DND-41 (cell line): ENCODE measurements at regions not wholly inside any gene's neighbourhood (a gene's known extent, or its start where the extent isn't known, plus 50 kb on each side); places are given as distances from the start of the nearest gene placed in this dataset.

Experiments
- ATAC-seq: fragments of 200-7000 bp; cut with Tn5 transposase; 3 replicates; pipeline ENCODE4 v1.9.1; 2021; ENCODE audit warnings: low read depth; ENCODE audit not compliant: insufficient read depth
- DNase-seq: peaks from one replicate; pipeline ENCODE4 v3.0.0-alpha.2; 2020
- H2AFZ ChIP-seq: 2 replicates; pipeline ENCODE4 v1.6.0; 2012; ENCODE audit warnings: low read depth, low read length
- H3K27ac ChIP-seq: 2 replicates; pipeline ENCODE4 v1.5.1; 2012; ENCODE audit warnings: low read length, inconsistent platforms
- H3K27me3 ChIP-seq: fragments of 200-600 bp; sonication (generic); 2 replicates; pipeline ENCODE4 v1.6.0; 2012; ENCODE audit warnings: low read length, mild to moderate bottlenecking, inconsistent platforms; ENCODE audit not compliant: insufficient read depth, poor library complexity
- H3K36me3 ChIP-seq: 2 replicates; pipeline ENCODE4 v1.5.1; 2012; ENCODE audit warnings: low read length, inconsistent platforms; ENCODE audit not compliant: insufficient read depth
- H3K4me1 ChIP-seq: 2 replicates; pipeline ENCODE4 v1.5.1; 2012; ENCODE audit warnings: mild to moderate bottlenecking, low read length; ENCODE audit not compliant: insufficient read depth
- H3K4me2 ChIP-seq: 2 replicates; pipeline ENCODE4 v1.6.0; 2012; ENCODE audit warnings: mild to moderate bottlenecking, moderate library complexity, low read length, inconsistent platforms; ENCODE audit not compliant: insufficient read depth
- H3K4me3 ChIP-seq, 2 experiments: fragments of 200-600 bp in 1 of 2; shearing (Covaris generic) in 1 of 2; 2 replicates each; pipeline ENCODE4 v1.5.1; 2012 to 2016; ENCODE audit warnings: inconsistent platforms in 2 of 2, low read length in 2 of 2, mild to moderate bottlenecking in 2 of 2, low read depth in 1 of 2, moderate library complexity in 1 of 2
- H3K79me2 ChIP-seq: 2 replicates; pipeline ENCODE4 v1.6.0; 2012; ENCODE audit warnings: low read length, inconsistent platforms; ENCODE audit not compliant: insufficient read depth
- H3K9ac ChIP-seq: 2 replicates; pipeline ENCODE4 v1.6.0; 2012; ENCODE audit warnings: low read depth, mild to moderate bottlenecking, inconsistent platforms, low read length, moderate library complexity
- H3K9me3 ChIP-seq: 2 replicates; pipeline ENCODE4 v1.5.1; 2012; ENCODE audit warnings: low read length, moderate library complexity, mild to moderate bottlenecking, inconsistent platforms; ENCODE audit not compliant: insufficient read depth, severe bottlenecking
- H4K20me1 ChIP-seq: 2 replicates; pipeline ENCODE4 v1.6.0; 2012; ENCODE audit warnings: low read length; ENCODE audit not compliant: insufficient read depth
- CTCF ChIP-seq: IDR thresholded peaks from 2 replicates; pipeline ENCODE4 v1.5.1; 2012; ENCODE audit warnings: borderline replicate concordance, low read length, moderate library complexity, mild to moderate bottlenecking; ENCODE audit not compliant: poor library complexity, severe bottlenecking; ENCODE audit errors: extremely low read depth
- EZH2 ChIP-seq: IDR thresholded peaks from 3 replicates; pipeline ENCODE4 v1.6.1; 2012; ENCODE audit warnings: borderline replicate concordance, low read depth, mild to moderate bottlenecking, moderate library complexity, low read length, inconsistent platforms; ENCODE audit not compliant: severe bottlenecking

GRCh38 chr19:32174386-32175113 is 170.9 kb upstream of the ZNF507 start:
- peaks cover 4% of the 10 kb centered on the region for H3K27me3 ChIP-seq
- DNase-seq, result no peak
- TF ChIP-seq EZH2 (no peak), CTCF (no peak)
- H3K79me2 ChIP-seq, result no peaks in the 10 kb centered on the region
- no peak overlapping the region for H3K4me2 ChIP-seq
- H3K9ac ChIP-seq, result no peak overlapping the region
- H3K4me3 ChIP-seq, result no peak overlapping the region
- H3K4me1 ChIP-seq, result no peaks in the 10 kb centered on the region
- no peak overlapping the region for H2AFZ ChIP-seq
- no peaks in the 10 kb centered on the region for H3K9me3 ChIP-seq
- no peaks in the 10 kb centered on the region for H4K20me1 ChIP-seq
- no peak overlapping the region for H3K27ac ChIP-seq
- no peaks in the 10 kb centered on the region for H3K36me3 ChIP-seq
- ATAC-seq, result no peak

DNA sequence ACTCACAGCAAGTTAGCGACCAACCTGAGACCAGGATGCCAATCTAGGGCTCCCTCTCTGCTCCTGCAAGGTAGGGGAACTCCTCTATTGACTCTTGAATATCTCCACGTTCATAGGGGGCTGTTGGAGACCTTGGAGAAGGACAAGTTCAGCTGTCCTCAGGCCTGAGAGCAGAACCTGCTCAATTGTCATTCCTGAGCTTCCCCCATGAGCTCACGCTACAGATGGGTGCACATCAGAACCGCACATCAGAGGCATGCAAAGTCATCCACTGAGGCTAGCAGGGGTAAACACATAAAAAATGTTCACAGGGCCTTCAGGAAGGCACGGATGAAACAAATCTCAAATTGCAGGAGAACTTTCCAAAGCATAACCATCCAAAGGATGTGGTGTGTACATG is 168.8 kb upstream of the ZNF507 start:
- Histone ChIP-seq H2AFZ (no peak overlapping the region), H3K36me3 (no peaks in the 10 kb centered on the region), H3K9ac (no peak overlapping the region), H3K27ac (no peak overlapping the region), H3K79me2 (no peaks in the 10 kb centered on the region), H4K20me1 (no peaks in the 10 kb centered on the region), H3K4me3 (no peak overlapping the region), H3K27me3 (peaks cover 4% of the 10 kb centered on the region), H3K4me2 (no peak overlapping the region), H3K4me1 (no peaks in the 10 kb centered on the region), H3K9me3 (no peaks in the 10 kb centered on the region)
- ATAC-seq (no peak), DNase-seq (no peak)
- TF ChIP-seq CTCF (no peak), EZH2 (no peak)

GRCh38 chr19:32177686-32178085 is 167.7 kb upstream of the ZNF507 start:
- H3K4me3 ChIP-seq, result no peak overlapping the region
- no peak overlapping the region for H3K4me2 ChIP-seq
- no peaks in the 10 kb centered on the region for H3K4me1 ChIP-seq
- no peaks in the 10 kb centered on the region for H3K9me3 ChIP-seq
- H3K27me3 ChIP-seq, result peaks cover 3% of the 10 kb centered on the region
- H3K27ac ChIP-seq, result no peak overlapping the region
- no peak overlapping the region for H2AFZ ChIP-seq
- TF ChIP-seq CTCF (no peak), EZH2 (no peak)
- DNase-seq (no peak), ATAC-seq (no peak)
- H4K20me1 ChIP-seq, result no peaks in the 10 kb centered on the region
- no peaks in the 10 kb centered on the region for H3K79me2 ChIP-seq
- no peak overlapping the region for H3K9ac ChIP-seq
- H3K36me3 ChIP-seq, result no peaks in the 10 kb centered on the region

- no peak for TF ChIP-seq EZH2
- no peak for TF ChIP-seq CTCF
These were observed 167.0 kb upstream of the ZNF507 start for GRCh38 chr19:32178401-32178800.

More at GRCh38 chr19:32178401-32178800, 167.0 kb upstream of the ZNF507 start:
- no peaks in the 10 kb centered on the region for H3K27me3 ChIP-seq
- ATAC-seq, result no peak
- no peaks in the 10 kb centered on the region for H3K4me1 ChIP-seq
- H3K9me3 ChIP-seq, result no peaks in the 10 kb centered on the region
- H3K27ac ChIP-seq, result no peak overlapping the region
- H3K36me3 ChIP-seq, result no peaks in the 10 kb centered on the region
- H3K4me2 ChIP-seq, result no peak overlapping the region
- H4K20me1 ChIP-seq, result no peaks in the 10 kb centered on the region
- DNase-seq, result no peak
- H2AFZ ChIP-seq, result no peak overlapping the region
- H3K79me2 ChIP-seq, result no peaks in the 10 kb centered on the region
- no peak overlapping the region for H3K9ac ChIP-seq
- no peak overlapping the region for H3K4me3 ChIP-seq
